Activated CD4-positive, alpha-beta memory T cell treated with anti-CD3 and anti-CD28 coated beads for 36 hours (primary cell): ENCODE measurements at regions not wholly inside any gene's neighbourhood (a gene's known extent, or its start where the extent isn't known, plus 50 kb on each side); places are given as distances from the start of the nearest gene placed in this dataset.
A peak's percentile ranks its signal among the peaks of the same experiment; 100 is the strongest.
"Not testable (repeated sequence)": the region's sequence is repeated elsewhere in the genome, so short reads cannot be mapped to it uniquely, and the experiment has no call there.

Source experiments
- CTCF ChIA-PET: fragments of 350-600 bp; sonication (Branson Sonifier 250); formaldehyde crosslinking; loops from one replicate; lab custom pipeline; 2021; ENCODE audit warnings: antibody characterized with exemption, inconsistent platforms; lab: Charles Lee
- POLR2A ChIA-PET: fragments of 350-600 bp; sonication (Branson Sonifier 250); formaldehyde crosslinking; loops from one replicate; lab custom pipeline; 2021; ENCODE audit warnings: antibody characterized with exemption; lab: Charles Lee
- DNase-seq: peaks from one replicate; pipeline ENCODE4 v3.0.0-alpha.2; 2020
- H3K27ac Mint-ChIP-seq: one replicate; pipeline ENCODE4 v1.8.0; 2021; ENCODE audit warnings: mixed read lengths
- H3K27me3 Mint-ChIP-seq: one replicate; pipeline ENCODE4 v1.8.0; 2021; ENCODE audit warnings: mixed read lengths
- H3K36me3 Mint-ChIP-seq: one replicate; pipeline ENCODE4 v1.8.0; 2021; ENCODE audit warnings: mixed read lengths
- H3K4me1 Mint-ChIP-seq: one replicate; pipeline ENCODE4 v1.8.0; 2021; ENCODE audit warnings: low read depth, mixed read lengths
- H3K4me3 Mint-ChIP-seq: one replicate; pipeline ENCODE4 v1.8.0; 2021; ENCODE audit warnings: mild to moderate bottlenecking, mixed read lengths
- H3K9me3 Mint-ChIP-seq: one replicate; pipeline ENCODE4 v1.8.0; 2021; ENCODE audit warnings: mixed read lengths
- intact Hi-C: fragments of 100-400 bp; cut with micrococcal nuclease; formaldehyde crosslinking; loops from one replicate; pipeline ENCODE4 v1.15.1; 2023

DNA sequence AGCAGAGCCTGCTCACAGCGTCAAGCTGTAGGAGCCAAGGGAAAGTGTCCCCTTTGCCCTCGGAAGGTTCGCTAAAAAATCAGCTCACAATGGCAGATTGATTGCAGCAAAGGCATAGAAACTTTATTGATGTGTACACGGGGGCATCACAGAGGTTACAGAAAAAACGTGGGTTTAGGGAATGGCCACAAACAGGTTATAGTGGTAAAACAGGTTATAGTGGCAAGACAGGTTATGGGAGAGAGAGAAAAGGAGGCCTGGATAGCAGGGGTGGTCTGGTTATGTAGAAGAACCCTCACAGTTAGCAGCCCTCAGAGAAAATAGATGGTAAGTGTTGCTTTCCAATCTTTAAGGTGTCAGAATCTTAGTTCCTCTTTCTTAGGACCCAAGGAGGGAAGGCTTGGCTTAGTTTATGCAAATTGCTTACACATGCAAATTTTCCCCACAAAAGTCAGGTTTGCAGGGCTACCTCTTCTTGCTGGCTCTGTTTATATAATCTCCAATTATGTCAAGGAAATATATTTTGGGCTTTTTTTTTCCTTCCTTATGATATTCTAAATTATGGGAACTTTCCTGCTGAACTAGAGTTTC, 113.7 kb downstream of the BMP15 start:
- Mint-ChIP-seq H3K4me3 (no peak overlapping the region), H3K27ac (no peak overlapping the region), H3K36me3 (no peaks in the 10 kb centered on the region), H3K9me3 (no peaks in the 10 kb centered on the region), H3K4me1 (no peaks in the 10 kb centered on the region), H3K27me3 (peaks cover 1% of the 10 kb centered on the region)
- DNase-seq: no peak
- CTCF ChIA-PET: no interaction called here
- POLR2A ChIA-PET: no interaction called here
- intact Hi-C loops: no loop called here

DNA sequence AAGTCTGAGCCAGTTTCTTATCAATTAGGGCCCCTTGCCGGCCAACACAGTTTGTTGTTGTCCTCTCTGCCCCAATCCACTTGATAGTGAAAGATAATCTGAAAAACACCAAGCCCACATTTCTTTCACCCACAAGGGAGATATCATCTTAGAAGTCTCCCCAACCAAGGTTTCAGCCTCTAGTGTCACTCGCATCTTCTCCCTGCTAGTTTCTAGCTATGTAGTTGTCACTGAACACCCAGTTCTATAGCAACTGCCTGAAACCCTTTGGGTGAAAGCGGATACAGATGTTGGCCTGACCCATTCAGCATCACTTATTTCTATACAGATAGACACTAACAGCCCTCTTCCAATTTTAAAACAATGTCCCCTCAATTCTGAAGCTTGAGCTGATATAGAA, 116.3 kb downstream of the BMP15 start:
- intact Hi-C loops: no loop called here

DNA sequence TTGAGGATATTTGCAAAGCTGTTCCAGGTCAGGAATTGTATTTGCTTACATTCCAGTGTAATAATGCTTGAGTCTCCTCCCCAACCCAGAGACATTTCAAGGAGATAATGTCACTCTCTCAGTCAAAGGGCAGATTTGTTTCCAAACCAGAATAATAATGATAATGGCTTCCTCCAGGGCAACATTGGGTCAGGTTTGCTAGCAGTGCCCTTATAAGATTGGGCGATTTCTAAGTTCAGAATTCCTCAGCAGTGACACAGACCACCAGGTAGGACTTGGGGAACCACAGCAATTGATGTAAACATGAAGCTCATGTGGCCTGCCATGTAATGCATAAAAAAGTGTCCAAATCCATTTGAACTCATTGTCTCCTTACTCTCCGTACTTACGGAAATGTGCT, 125.2 kb downstream of the BMP15 start:
- intact Hi-C loops: no loop called here
- ChIA-PET CTCF (no interaction called here), POLR2A (no interaction called here)
- H3K4me1 Mint-ChIP-seq: no peaks in the 10 kb centered on the region
- no peak overlapping the region for H3K4me3 Mint-ChIP-seq
- no peaks in the 10 kb centered on the region for H3K9me3 Mint-ChIP-seq
- H3K36me3 Mint-ChIP-seq: no peaks in the 10 kb centered on the region
- DNase-seq: no peak
- peaks cover 7% of the 10 kb centered on the region for H3K27me3 Mint-ChIP-seq
- no peak overlapping the region for H3K27ac Mint-ChIP-seq

More for the DNA sequence above, 116.3 kb downstream of the BMP15 start:
- POLR2A ChIA-PET: no interaction called here
- no peak overlapping the region for H3K4me3 Mint-ChIP-seq
- no peak overlapping the region for H3K27ac Mint-ChIP-seq
- no peak for DNase-seq
- CTCF ChIA-PET: no interaction called here
- no peaks in the 10 kb centered on the region for H3K9me3 Mint-ChIP-seq
- no peaks in the 10 kb centered on the region for H3K27me3 Mint-ChIP-seq
- no peaks in the 10 kb centered on the region for H3K36me3 Mint-ChIP-seq
- no peaks in the 10 kb centered on the region for H3K4me1 Mint-ChIP-seq

DNA sequence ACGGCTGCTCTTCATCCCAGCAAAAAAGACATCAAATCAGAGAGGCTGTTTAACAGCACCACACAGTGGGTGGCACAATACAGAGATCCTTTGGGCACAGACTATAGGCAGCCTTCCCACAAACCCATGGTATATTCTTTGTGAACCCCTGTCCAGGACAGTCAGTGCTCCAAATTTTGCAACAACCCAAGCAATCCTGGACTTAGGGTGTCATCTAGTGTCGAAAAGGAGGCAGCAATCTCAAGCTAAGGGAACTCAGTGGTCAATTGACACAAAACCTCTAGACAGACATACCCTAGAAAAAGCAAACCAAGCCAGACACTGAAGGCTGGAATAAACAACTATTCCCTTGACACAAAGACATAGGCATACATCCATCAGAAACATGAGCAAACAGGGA, 137.4 kb downstream of the BMP15 start:
- no peak overlapping the region for H3K27ac Mint-ChIP-seq
- H3K4me1 Mint-ChIP-seq: no peaks in the 10 kb centered on the region
- CTCF ChIA-PET: no interaction called here
- no peak overlapping the region for H3K4me3 Mint-ChIP-seq
- POLR2A ChIA-PET: no interaction called here
- intact Hi-C loops: no loop called here
- H3K27me3 Mint-ChIP-seq: peaks cover 4% of the 10 kb centered on the region
- no peaks in the 10 kb centered on the region for H3K9me3 Mint-ChIP-seq
- H3K36me3 Mint-ChIP-seq: no peaks in the 10 kb centered on the region
- no peak for DNase-seq

DNA sequence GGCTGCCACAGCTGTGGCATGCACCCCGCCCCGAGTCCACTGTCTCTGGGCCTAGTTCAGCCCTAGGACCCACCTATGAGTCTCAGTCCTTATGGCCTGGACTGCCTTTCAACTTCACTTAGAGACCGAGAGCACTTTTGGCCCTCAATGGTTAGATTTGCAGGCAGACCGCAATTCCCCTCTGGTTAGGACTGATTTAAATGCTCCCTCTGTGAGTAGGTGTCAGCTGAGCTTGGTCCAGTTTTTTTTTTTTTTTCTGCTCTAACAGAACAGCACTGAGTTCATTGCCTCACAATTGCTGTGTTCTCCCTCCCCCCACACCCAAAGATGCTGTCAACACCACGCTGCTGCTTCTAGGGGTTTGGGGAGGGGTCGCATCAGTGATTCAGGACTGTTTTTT, 143.2 kb downstream of the BMP15 start:
- Mint-ChIP-seq H3K27ac (no peak overlapping the region), H3K4me1 (no peaks in the 10 kb centered on the region), H3K36me3 (no peaks in the 10 kb centered on the region), H3K27me3 (no peaks in the 10 kb centered on the region), H3K9me3 (no peaks in the 10 kb centered on the region), H3K4me3 (no peak overlapping the region)
- ChIA-PET POLR2A (no interaction called here), CTCF (no interaction called here)
- intact Hi-C loops: no loop called here
- no peak for DNase-seq

DNA sequence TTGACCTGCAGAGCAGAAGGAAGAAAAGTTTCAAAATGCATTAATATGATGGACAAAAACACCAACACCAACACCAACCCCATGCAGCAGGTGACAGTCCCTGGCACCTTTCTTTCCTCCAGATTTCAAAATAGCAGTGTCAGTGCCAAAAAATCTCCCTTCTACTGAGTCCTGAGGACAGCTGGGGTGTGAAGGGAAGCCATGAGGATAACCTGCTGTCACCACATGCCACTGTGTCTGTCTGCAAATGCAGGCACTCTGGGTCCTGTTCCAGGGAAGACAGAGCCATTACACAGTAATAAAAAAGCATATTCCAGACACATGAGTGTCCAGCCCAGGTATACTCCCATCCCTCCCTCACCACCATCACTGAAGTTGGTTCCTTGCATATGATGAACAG, 187.5 kb downstream of the BMP15 start:
- ChIA-PET CTCF (no interaction called here), POLR2A (no interaction called here)
- no peak for DNase-seq
- H3K9me3 Mint-ChIP-seq: no peaks in the 10 kb centered on the region
- H3K4me3 Mint-ChIP-seq: no peak overlapping the region
- no peaks in the 10 kb centered on the region for H3K36me3 Mint-ChIP-seq
- intact Hi-C loops: no loop called here
- no peak overlapping the region for H3K27ac Mint-ChIP-seq
- no peaks in the 10 kb centered on the region for H3K4me1 Mint-ChIP-seq
- peaks cover 2% of the 10 kb centered on the region for H3K27me3 Mint-ChIP-seq

DNA sequence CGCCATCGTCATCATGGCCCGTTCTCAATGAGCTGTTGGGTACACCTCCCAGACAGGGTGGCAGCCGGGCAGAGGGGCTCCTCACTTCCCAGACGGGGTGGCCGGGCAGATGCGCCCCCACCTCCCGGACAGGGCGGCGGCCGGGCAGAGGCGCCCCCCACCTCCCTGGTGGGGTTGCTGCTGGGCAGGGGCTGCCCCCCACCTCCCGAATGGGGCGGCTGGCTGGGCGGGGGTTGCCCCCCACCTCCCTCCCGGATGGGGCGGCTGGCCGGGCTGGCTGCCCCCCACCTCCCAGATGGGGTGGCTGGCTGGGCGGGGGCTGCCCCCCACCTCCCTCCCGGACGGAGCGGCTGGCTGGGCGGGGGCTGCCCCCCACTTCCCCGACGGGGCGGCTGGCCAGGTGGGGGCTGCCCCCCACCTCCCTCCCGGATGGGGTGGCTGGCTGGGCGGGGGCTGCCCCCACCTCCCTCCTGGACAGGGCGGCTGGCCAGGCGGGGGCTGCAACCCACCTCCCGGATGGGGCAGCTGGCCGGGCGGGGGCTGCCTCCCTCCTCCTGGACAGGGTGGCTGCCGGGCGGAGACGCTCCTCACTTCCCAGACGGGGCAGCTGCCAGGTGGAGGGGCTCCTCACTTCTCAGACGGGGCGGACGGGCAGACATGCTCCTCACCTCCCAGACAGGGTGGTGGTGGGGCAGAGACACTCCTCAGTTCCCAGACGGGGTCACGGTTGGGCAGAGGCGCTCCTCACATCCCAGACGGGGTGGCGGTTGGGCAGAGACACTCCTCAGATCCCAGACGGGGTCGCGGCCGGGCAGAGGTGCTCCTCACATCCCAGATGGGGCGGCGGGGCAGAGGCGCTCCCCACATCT, 208.8 kb downstream of the BMP15 start:
- H3K4me1 Mint-ChIP-seq, CTCF ChIA-PET, POLR2A ChIA-PET, H3K27ac Mint-ChIP-seq, DNase-seq, H3K36me3 Mint-ChIP-seq, intact Hi-C loops, H3K4me3 Mint-ChIP-seq, H3K27me3 Mint-ChIP-seq, H3K9me3 Mint-ChIP-seq: not testable (repeated sequence)

DNA sequence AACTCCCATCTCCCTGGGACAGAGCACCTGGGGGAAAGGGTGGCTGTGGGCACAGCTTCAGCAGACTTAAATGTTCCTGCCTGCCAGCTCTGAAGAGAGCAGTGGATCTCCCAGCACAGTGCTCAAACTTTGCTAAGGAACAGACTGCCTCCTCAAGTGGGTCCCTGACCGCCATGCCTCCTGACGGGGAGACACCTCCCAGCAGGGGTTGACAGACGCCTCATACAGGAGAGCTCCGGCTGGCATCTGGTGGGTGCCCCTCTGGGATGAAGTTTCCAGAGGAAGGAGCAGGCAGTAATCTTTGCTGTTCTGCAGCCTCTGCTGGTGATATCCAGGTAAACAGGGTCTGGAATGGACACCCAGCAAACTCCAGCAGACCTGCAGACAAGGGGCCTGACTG, 206.9 kb upstream of the NUDT10 start:
- H3K27ac Mint-ChIP-seq, H3K4me1 Mint-ChIP-seq, POLR2A ChIA-PET, H3K9me3 Mint-ChIP-seq, H3K27me3 Mint-ChIP-seq, DNase-seq, H3K36me3 Mint-ChIP-seq, H3K4me3 Mint-ChIP-seq, CTCF ChIA-PET, intact Hi-C loops: not testable (repeated sequence)

DNA sequence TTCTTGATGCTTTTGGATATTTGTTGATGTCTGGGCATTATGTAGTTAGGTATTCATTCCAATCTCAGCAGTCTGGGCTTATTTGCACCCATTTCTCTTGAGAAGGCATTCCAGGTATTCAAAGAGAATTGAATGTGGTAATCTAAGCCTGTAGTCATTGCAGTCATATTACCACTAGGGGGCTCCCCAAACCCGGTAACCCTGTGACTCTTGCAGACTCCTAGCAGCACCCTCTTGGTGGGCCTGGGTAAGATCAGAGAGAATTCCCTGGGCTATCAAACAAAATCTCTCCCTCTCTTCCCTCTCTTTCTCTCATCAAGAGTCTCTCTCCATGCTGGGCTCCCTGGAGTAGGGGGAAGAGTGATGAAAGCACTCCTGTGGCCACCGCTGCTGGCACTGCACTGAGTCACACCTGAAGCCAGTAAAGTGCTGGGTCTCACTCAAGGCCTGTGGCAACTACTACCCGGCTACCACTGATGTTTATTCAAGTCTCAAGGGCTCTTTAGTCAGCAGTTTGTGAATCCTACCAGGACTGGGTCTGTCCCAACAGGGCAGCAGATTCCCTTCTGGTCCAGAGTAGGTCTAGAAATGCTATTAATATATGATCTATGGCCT, 187.7 kb upstream of the NUDT10 start:
- POLR2A ChIA-PET: no interaction called here

DNA sequence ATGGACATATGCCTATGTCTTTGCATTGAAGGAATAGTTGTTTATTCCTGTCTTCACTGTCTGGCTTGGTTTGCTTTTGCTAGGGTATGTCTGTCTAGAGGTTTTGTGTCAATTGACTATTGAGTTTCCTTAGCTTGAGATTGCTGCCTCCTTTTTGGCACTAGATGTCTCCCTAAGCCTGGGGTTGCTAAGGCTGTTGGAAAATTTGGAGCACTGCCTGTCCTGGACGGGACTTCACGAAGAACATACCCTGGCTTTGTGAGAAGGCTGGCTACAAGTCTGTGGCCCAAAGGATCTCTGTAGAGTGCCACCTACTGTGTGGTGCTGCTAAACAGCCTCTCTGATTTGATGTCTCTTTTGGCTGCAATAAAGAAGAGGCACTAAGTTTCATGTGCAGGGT, 183.8 kb upstream of the NUDT10 start:
- POLR2A ChIA-PET: no interaction called here
- intact Hi-C loops: loop anchor here (5.0 kb wide), 1 partner anchor 313 kb away; no protein-coding TSS in a partner anchor

More for the DNA sequence above, 187.7 kb upstream of the NUDT10 start:
- peak; percentile 27 for DNase-seq
- H3K4me1 Mint-ChIP-seq: no peaks in the 10 kb centered on the region
- no peaks in the 10 kb centered on the region for H3K9me3 Mint-ChIP-seq
- no peak overlapping the region for H3K27ac Mint-ChIP-seq
- intact Hi-C loops: loop anchor here (5.0 kb wide), 1 partner anchor 317 kb away; no protein-coding TSS in a partner anchor
- CTCF ChIA-PET: interaction anchor here (0.9 to 1.3 kb wide), 2 partner anchors 278 to 316 kb away, joined by 3 to 7 read pairs; no protein-coding TSS in a partner anchor
- H3K27me3 Mint-ChIP-seq: peaks cover 15% of the 10 kb centered on the region
- H3K36me3 Mint-ChIP-seq: no peaks in the 10 kb centered on the region
- no peak overlapping the region for H3K4me3 Mint-ChIP-seq

DNA sequence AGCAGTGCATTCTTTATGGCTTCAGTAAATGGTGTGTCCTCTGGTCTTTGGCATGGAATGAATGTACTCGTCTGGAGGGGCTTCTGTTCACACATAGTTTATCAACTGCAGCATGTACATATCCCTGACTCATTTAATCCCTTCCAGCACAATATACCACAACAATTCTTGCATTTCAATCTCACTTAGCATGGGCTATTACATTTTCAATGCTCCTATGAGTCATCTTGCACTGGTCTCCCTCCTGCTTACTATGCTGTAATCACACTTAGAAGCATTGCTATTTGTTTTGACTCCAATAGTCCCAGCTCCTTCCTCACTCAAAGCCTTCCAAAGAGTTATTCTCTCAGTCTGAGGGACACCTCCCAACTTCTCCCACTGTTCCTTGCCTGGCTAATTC, 180.9 kb upstream of the NUDT10 start:
- ChIA-PET POLR2A (no interaction called here), CTCF (no interaction called here)
- intact Hi-C loops: no loop called here
- Mint-ChIP-seq H3K4me3 (no peak overlapping the region), H3K27me3 (peaks cover 3% of the 10 kb centered on the region), H3K9me3 (no peaks in the 10 kb centered on the region), H3K4me1 (peaks cover 2% of the 10 kb centered on the region), H3K27ac (no peak overlapping the region), H3K36me3 (no peaks in the 10 kb centered on the region)
- no peak for DNase-seq

More for the DNA sequence above, 183.8 kb upstream of the NUDT10 start:
- peaks cover 8% of the 10 kb centered on the region for H3K27me3 Mint-ChIP-seq
- H3K36me3 Mint-ChIP-seq: no peaks in the 10 kb centered on the region
- CTCF ChIA-PET: interaction anchor here (0.7 to 1.1 kb wide), 3 partner anchors 250 to 312 kb away, joined by 3 to 10 read pairs (median 5); no protein-coding TSS in a partner anchor
- H3K4me1 Mint-ChIP-seq: no peaks in the 10 kb centered on the region
- no peak for DNase-seq
- H3K4me3 Mint-ChIP-seq: no peak overlapping the region
- H3K27ac Mint-ChIP-seq: no peak overlapping the region
- no peaks in the 10 kb centered on the region for H3K9me3 Mint-ChIP-seq

DNA sequence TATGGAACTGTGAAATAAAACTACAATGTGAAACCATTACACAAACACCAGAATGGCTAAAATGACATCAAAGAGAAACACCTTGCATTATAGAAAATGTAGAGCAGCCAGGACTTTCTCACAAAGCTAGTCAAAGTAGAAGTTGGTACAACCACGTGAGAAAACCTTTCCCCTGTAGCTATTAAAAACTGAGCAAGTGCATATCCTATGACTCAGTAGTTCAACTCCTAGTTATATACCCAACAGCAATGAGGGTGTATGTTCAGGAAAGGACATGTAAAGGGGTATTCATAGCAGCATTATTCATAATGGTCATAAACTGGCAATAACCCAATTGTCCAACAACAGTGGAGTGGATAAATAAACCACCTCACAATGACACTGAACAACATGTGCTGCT, 177.5 kb upstream of the NUDT10 start:
- no peaks in the 10 kb centered on the region for H3K9me3 Mint-ChIP-seq
- no peak overlapping the region for H3K4me3 Mint-ChIP-seq
- peaks cover 2% of the 10 kb centered on the region for H3K4me1 Mint-ChIP-seq
- H3K27me3 Mint-ChIP-seq: no peaks in the 10 kb centered on the region
- DNase-seq: no peak
- ChIA-PET POLR2A (no interaction called here), CTCF (interaction anchor here (1.1 kb wide), 1 partner anchor 9 kb away, joined by 3 read pairs; no protein-coding TSS in a partner anchor)
- H3K27ac Mint-ChIP-seq: no peak overlapping the region
- H3K36me3 Mint-ChIP-seq: no peaks in the 10 kb centered on the region
- intact Hi-C loops: no loop called here
